GM10266 (cell line): ENCODE measurements at regions not wholly inside any gene's neighbourhood (a gene's known extent, or its start where the extent isn't known, plus 50 kb on each side); places are given as distances from the start of the nearest gene placed in this dataset.
"Not testable (repeated sequence)": the region's sequence is repeated elsewhere in the genome, so short reads cannot be mapped to it uniquely, and the experiment has no call there.

Source experiments
- DNase-seq: peaks from one replicate; pipeline ENCODE4 v3.0.0; 2012; ENCODE audit errors: extremely low spot score
- CTCF ChIP-seq: IDR thresholded peaks from 2 replicates; pipeline ENCODE4 v1.5.1; 2012; ENCODE audit warnings: mild to moderate bottlenecking, low read depth; ENCODE audit not compliant: control insufficient read depth, insufficient read depth; ENCODE audit errors: missing control alignments

GRCh38 chr7:121745856-121746255 lies 127.1 kb upstream of the PTPRZ1 start:
- no peak for TF ChIP-seq CTCF
- no peak for DNase-seq

GRCh38 chr7:121744877-121745276 lies 128.1 kb upstream of the PTPRZ1 start:
- DNase-seq, result no peak
- no peak for TF ChIP-seq CTCF

- no peak for TF ChIP-seq CTCF
- no peak for DNase-seq
Observed at GRCh38 chr7:121744319-121744718, 128.6 kb upstream of the PTPRZ1 start.

GRCh38 chr7:121741896-121742295 lies 131.1 kb upstream of the PTPRZ1 start:
- DNase-seq, result no peak
- no peak for TF ChIP-seq CTCF

GRCh38 chr7:121739465-121739864 lies 133.5 kb upstream of the PTPRZ1 start:
- no peak for TF ChIP-seq CTCF
- DNase-seq, result no peak

GRCh38 chr7:121730869-121731268 lies 142.1 kb upstream of the PTPRZ1 start:
- no peak for DNase-seq
- TF ChIP-seq CTCF, result no peak

GRCh38 chr7:121714559-121715303 lies 158.2 kb upstream of the PTPRZ1 start:
- DNase-seq, result no peak
- no peak for TF ChIP-seq CTCF

- not testable (repeated sequence) for DNase-seq
Observed at GRCh38 chr7:121712961-121713360, 160.0 kb upstream of the PTPRZ1 start.
